SK-N-SH (cell line): ENCODE measurements at regions not wholly inside any gene's neighbourhood (a gene's known extent, or its start where the extent isn't known, plus 50 kb on each side); places are given as distances from the start of the nearest gene placed in this dataset.

Experiments used
- EP300 ChIP-seq, 2 experiments: IDR thresholded peaks; 2 replicates each; pipeline versions ENCODE4 v1.4.0 to v1.6.1; 2012; ENCODE audit warnings: borderline replicate concordance in 1 of 2, low read depth in 1 of 2, low read length in 1 of 2
- NRF1 ChIP-seq: IDR thresholded peaks from 2 replicates; pipeline ENCODE4 v1.6.1; 2012; ENCODE audit warnings: low read depth, mild to moderate bottlenecking, low read length
- POLR2AphosphoS5 ChIP-seq: IDR thresholded peaks from 2 replicates; pipeline ENCODE4 v1.6.1; 2012; ENCODE audit warnings: low read depth, low read length
- SIN3A ChIP-seq: IDR thresholded peaks from 2 replicates; pipeline ENCODE4 v1.6.1; 2012; ENCODE audit warnings: low read depth, mild to moderate bottlenecking, low read length, moderate library complexity, borderline replicate concordance
- TF ChIP-seq, protein P1 (sequence below): fragments of 200-600 bp; sonication (generic); IDR thresholded peaks from 2 replicates; pipeline ENCODE4 v1.6.1; 2017; ENCODE audit warnings: antibody characterized with exemption, mild to moderate bottlenecking, moderate library complexity

DNA sequence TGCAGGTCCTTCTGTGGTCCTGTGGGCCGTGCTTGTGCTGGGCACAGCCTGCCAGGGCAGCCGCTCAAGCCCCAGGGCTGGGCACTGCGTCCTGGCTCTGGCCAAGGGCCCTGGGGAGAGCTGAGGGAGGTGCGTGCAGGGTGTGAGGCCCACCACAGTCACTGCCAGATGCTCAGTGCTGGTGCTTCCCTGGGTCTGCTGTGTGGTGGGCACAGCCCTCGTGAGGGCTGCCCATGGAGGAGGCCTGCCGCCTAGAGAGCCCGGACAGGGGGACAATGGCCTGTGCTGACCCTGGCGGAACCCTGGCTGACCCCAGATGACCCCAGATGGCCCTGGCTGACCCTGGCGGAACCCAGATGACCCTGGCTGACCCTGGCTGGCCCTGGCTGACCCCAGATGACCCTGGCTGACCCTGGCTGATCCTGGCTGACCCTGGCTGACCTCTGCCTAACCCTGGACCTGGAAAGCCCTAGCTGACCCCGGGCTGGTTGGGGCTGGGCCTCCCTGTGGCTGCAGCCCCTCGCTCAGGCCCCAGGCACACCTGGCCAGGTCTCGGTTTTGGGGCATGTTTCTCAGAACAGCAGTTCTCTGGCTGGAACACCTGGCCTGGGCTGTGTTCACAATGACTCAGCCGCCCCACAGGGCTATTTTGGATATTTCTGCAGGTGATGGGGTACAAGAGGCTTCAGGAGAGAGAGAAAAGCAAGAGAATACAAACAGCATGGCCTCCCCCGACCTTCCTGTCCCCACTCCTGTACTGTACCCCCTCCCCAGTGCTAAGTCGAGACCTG is 55.4 kb downstream of the TMEM121 start:
- TF ChIP-seq, protein P1, sequence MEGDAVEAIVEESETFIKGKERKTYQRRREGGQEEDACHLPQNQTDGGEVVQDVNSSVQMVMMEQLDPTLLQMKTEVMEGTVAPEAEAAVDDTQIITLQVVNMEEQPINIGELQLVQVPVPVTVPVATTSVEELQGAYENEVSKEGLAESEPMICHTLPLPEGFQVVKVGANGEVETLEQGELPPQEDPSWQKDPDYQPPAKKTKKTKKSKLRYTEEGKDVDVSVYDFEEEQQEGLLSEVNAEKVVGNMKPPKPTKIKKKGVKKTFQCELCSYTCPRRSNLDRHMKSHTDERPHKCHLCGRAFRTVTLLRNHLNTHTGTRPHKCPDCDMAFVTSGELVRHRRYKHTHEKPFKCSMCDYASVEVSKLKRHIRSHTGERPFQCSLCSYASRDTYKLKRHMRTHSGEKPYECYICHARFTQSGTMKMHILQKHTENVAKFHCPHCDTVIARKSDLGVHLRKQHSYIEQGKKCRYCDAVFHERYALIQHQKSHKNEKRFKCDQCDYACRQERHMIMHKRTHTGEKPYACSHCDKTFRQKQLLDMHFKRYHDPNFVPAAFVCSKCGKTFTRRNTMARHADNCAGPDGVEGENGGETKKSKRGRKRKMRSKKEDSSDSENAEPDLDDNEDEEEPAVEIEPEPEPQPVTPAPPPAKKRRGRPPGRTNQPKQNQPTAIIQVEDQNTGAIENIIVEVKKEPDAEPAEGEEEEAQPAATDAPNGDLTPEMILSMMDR: no peak
- TF ChIP-seq SIN3A: no peak
- TF ChIP-seq EP300 (IDR thresholded peaks at IDR 0.05; ENCODE audit: borderline replicate concordance in 1 of 2, low read depth in 1 of 2, low read length in 1 of 2): no peak
- TF ChIP-seq NRF1: no peak
- no peak for TF ChIP-seq POLR2AphosphoS5
